ENCODE measurements at regions not wholly inside any gene's neighbourhood (a gene's known extent, or its start where the extent isn't known, plus 50 kb on each side); places are given as distances from the start of the nearest gene placed in this dataset.

DNA sequence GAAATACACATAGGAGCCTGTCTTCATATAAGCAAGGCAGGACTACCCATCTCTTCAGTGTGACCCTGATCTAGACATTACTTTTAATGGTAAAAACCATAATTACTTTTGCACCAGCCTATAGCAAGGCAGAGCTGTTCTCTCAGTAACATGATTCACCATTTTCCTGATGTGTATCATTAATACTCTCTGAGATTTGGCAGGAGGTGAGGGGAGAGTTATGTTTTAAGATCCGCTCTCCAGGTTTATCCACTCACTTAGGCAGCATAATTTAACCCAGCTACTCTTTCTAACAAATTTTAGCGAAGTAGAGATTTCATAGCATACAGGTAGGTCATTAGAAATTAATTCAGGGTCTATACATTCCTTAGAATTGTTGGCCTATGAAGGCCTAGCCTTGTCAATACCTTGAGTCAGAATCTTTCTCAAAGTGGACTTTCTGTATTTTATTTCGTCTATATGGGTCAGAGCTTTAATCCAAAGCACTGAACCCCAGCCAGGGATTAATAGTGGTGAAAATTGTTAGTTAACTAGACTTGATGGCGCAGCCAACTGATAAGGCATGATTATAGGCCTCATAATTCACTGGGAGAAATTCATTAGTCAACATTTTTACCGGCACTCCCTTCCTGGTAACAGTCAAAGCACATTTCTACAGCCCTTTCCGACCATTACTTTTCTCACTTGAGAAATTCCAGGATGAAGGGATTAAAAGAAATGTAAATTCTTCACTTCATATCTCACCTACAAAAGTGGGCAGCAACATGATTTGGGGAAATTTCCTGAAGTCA is 955.1 kb downstream of the DIAPH3 start:
- no TSS peak for BruUV-seq (replicated peaks)
- ATAC-seq = no peak

More for the DNA sequence above, 955.1 kb downstream of the DIAPH3 start:
- in situ Hi-C loops (cut with HindIII; ENCODE audit: extremely low pct_ligation_motif_present, low pct_unique_long_range_greater_than_20kb) = no loop called here
- Histone ChIP-seq H3K9ac (ENCODE audit: insufficient read depth, low read depth, low read length) (no peak overlapping the region), H3K79me2 (ENCODE audit: insufficient read depth, low read length) (no peaks in the 10 kb centered on the region), H2AFZ (ENCODE audit: low read length) (no peak overlapping the region), H3K4me1 (ENCODE audit: insufficient read depth, low read length) (no peaks in the 10 kb centered on the region), H3K9me3 (ENCODE audit: low read length) (no peaks in the 10 kb centered on the region), H3K27me3 (ENCODE audit: control insufficient read depth in 1 of 2, insufficient read depth in 2 of 2, low read length in 2 of 2) (no peaks in the 10 kb centered on the region; a peak in 1 of 5 replicates), H3K4me3 (replicated peaks in 1 of 3; ENCODE audit: insufficient read depth in 1 of 3, low read depth in 2 of 3, low read length in 3 of 3) (no peak overlapping the region), H3K4me2 (ENCODE audit: low read depth, low read length) (no peak overlapping the region), H3K27ac (ENCODE audit: extremely low read length, insufficient read depth, low read length) (no peak overlapping the region), H4K20me1 (ENCODE audit: insufficient read depth, low read length) (no peaks in the 10 kb centered on the region), H3K36me3 (replicated peaks in 1 of 2; ENCODE audit: control insufficient read depth in 1 of 2, insufficient read depth in 2 of 2, low read length in 2 of 2) (no peaks in the 10 kb centered on the region)
- ChIA-PET POLR2A (no interaction called here), CTCF (ENCODE audit: low intra/inter-chr PET ratio, low total read pairs) (no interaction called here)
- intact Hi-C loops (cut with micrococcal nuclease; ENCODE audit: unreplicated experiment) = no loop called here
- TF ChIP-seq ZMYM4 (CRISPR knock-in tag; IDR thresholded peaks at IDR 0.05) = no peak
- no peak for TF ChIP-seq RAD21 (CRISPR knock-in tag; IDR thresholded peaks at IDR 0.05)
- no peak for TF ChIP-seq ZBTB7A (CRISPR knock-in tag; IDR thresholded peaks at IDR 0.05)
- TF ChIP-seq, protein P1, sequence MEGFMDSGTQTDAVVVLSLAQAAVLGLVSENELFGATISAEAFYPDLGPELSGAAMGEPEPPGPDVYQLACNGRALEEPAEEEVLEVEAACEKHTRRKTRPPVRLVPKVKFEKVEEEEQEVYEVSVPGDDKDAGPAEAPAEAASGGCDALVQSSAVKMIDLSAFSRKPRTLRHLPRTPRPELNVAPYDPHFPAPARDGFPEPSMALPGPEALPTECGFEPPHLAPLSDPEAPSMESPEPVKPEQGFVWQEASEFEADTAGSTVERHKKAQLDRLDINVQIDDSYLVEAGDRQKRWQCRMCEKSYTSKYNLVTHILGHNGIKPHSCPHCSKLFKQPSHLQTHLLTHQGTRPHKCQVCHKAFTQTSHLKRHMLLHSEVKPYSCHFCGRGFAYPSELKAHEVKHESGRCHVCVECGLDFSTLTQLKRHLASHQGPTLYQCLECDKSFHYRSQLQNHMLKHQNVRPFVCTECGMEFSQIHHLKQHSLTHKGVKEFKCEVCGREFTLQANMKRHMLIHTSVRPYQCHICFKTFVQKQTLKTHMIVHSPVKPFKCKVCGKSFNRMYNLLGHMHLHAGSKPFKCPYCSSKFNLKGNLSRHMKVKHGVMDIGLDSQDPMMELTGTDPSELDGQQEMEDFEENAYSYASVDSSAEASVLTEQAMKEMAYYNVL (CRISPR knock-in tag; IDR thresholded peaks at IDR 0.05; ENCODE audit: borderline replicate concordance) = no peak
- TF ChIP-seq ZNF678 (CRISPR knock-in tag; IDR thresholded peaks at IDR 0.05) = no peak
- TF ChIP-seq, protein P2, sequence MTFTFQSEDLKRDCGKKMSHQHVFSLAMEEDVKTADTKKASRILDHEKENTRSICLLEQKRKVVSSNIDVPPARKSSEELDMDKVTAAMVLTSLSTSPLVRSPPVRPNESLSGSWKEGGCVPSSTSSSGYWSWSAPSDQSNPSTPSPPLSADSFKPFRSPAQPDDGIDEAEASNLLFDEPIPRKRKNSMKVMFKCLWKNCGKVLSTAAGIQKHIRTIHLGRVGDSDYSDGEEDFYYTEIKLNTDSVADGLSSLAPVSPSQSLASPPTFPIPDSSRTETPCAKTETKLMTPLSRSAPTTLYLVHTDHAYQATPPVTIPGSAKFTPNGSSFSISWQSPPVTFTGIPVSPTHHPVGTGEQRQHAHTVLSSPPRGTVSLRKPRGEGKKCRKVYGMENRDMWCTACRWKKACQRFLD (CRISPR knock-in tag; IDR thresholded peaks at IDR 0.05; ENCODE audit: borderline replicate concordance) = no peak
- TF ChIP-seq ZNF839 (CRISPR knock-in tag; IDR thresholded peaks at IDR 0.05; ENCODE audit: borderline replicate concordance) = no peak
- TF ChIP-seq ZNF572 (CRISPR knock-in tag; IDR thresholded peaks at IDR 0.05) = no peak
- no peak for TF ChIP-seq ZNF644 (CRISPR knock-in tag; IDR thresholded peaks at IDR 0.05; ENCODE audit: low read depth)
- no peak for TF ChIP-seq ZKSCAN8 (CRISPR knock-in tag; IDR thresholded peaks at IDR 0.05; ENCODE audit: borderline replicate concordance)
- no peak for TF ChIP-seq THAP11 (CRISPR knock-in tag; IDR thresholded peaks at IDR 0.05)
- no peak for TF ChIP-seq ZNF564 (CRISPR knock-in tag; IDR thresholded peaks at IDR 0.05)
- TF ChIP-seq REL (CRISPR knock-in tag; conservative IDR thresholded peaks at IDR 0.05) = no peak
- no peak for TF ChIP-seq MTF2 (CRISPR knock-in tag; IDR thresholded peaks at IDR 0.05; ENCODE audit: borderline replicate concordance)
- TF ChIP-seq ZC3H13 (CRISPR knock-in tag; IDR thresholded peaks at IDR 0.05) = no peak
- 1% methylated on average over 6 of the region's 6 CpGs for WGBS (ENCODE audit: low lambda C conversion rate)
- FAIRE-seq (no peak), DNase-seq (ENCODE audit: low spot score) (no peak)

Measured in HepG2 (cell line).